Heart left ventricle (tissue), 13 donors: ENCODE measurements at regions not wholly inside any gene's neighbourhood (a gene's known extent, or its start where the extent isn't known, plus 50 kb on each side); places are given as distances from the start of the nearest gene placed in this dataset.

Source experiments
- POLR2A ChIP-seq, 2 donors: fragments of 450-650 bp; IDR thresholded peaks; one replicate each; pipeline ENCODE4 v1.6.1; 2017; ENCODE audit warnings: antibody characterized with exemption in 2 of 2, mild to moderate bottlenecking in 2 of 2, moderate library complexity in 2 of 2
- TF ChIP-seq, protein P1 (sequence below), 12 donors: fragments of 200-600 bp; sonication (generic) in 4 of 12; IDR thresholded peaks; one replicate each; pipeline versions ENCODE4 v1.5.0 to v1.8.0; 2018 to 2022; ENCODE audit warnings: antibody characterized with exemption in 12 of 12, mild to moderate bottlenecking in 5 of 12
- donor health status: ischemic (EF 13 %, LVEDD 7.1; RV severe dilation, severe dysfunction).
- donor health status: DM: no; HTN: yes; CAD: no.
- donor health status: DM: no; HTN: no; CAD: no.
- donor health status: ischemic (EF 25% LVEDD 6.9; RV normal size, moderate dysfunction).
- donor health status: ischemic (EF 25% LVEDD 5.7; RV mildly dilated, moderate dysfunction).
- donor health status: ischemic (EF 35%, LVEDD 5.7; RV mildly dilated, moderate dysfunction).
- donor health status: nonischemic (EF 11% LVEDD 7.7; RV severe dilation, severe dysfunction).
- donor health status: DM: yes; HTN: yes; CAD: no.
- donor health status: PGD.
- donor health status: ischemic (EF 29% LVEDD 5.4; RV normal size, mild dysfunction).
- donor health status: nonischemic (EF 23%, LVEDD 6.1; RV moderate dilation, normal function).

DNA sequence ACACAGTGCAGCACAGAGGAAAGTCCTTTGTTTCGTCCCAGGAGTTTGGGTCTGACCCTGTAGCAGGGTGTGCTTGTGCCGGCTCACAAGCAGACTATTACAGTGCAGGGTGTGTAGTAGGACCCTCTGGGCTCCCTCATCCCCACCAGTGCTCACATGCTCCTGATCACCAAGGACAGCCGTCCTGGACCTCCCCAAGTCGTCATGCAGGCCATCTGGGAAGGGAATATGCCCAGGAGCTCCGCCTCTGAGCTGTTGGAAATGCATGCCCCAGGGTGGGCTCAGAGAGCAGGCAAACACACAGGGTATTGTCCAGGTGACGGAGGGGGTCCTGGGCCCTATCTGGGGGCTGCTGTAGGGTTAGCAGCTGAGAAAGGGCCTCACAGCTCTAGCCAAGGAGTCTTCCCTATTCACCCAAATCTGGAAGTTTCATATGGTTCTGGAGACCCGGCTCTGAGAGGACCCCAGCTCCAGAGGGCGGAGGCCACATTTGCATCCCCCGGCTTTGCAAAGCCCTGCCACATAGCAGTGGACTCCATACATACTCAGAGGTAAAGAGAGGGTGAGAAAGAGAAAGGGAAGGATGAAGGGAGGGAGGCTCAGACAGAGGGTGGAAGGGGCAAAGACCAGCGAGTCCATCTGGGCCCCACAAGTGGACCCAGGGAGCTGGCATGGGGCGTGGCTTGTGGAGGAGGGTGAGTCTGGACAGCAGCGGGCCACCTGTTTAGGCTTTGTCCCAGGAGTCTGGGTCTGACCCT, 53.5 kb upstream of the PPP2R5C start:
- TF ChIP-seq, protein P1, sequence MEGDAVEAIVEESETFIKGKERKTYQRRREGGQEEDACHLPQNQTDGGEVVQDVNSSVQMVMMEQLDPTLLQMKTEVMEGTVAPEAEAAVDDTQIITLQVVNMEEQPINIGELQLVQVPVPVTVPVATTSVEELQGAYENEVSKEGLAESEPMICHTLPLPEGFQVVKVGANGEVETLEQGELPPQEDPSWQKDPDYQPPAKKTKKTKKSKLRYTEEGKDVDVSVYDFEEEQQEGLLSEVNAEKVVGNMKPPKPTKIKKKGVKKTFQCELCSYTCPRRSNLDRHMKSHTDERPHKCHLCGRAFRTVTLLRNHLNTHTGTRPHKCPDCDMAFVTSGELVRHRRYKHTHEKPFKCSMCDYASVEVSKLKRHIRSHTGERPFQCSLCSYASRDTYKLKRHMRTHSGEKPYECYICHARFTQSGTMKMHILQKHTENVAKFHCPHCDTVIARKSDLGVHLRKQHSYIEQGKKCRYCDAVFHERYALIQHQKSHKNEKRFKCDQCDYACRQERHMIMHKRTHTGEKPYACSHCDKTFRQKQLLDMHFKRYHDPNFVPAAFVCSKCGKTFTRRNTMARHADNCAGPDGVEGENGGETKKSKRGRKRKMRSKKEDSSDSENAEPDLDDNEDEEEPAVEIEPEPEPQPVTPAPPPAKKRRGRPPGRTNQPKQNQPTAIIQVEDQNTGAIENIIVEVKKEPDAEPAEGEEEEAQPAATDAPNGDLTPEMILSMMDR (IDR thresholded peaks at IDR 0.05): no peak
- no peak for TF ChIP-seq POLR2A (IDR thresholded peaks at IDR 0.05)
